A549 (cell line): ENCODE measurements at regions not wholly inside any gene's neighbourhood (a gene's known extent, or its start where the extent isn't known, plus 50 kb on each side); places are given as distances from the start of the nearest gene placed in this dataset.

Experiments used
- ATAC-seq, 2 experiments: fragments of 200-7000 bp in 1 of 2; fragments of >200 bp in 1 of 2; cut with Nextera tagmentation in 1 of 2; cut with Tn5 transposase in 1 of 2; 3 replicates each; pipeline versions ENCODE4 v1.8.0 to v1.9.1; 2018 to 2020; ENCODE audit warnings: mild to moderate bottlenecking in 1 of 2, moderate library complexity in 1 of 2
- CTCF ChIA-PET: fragments of 300-600 bp; sonication (Branson Sonifier 250); formaldehyde crosslinking; extraction: SDS; loops from one replicate; lab custom pipeline; 2021; ENCODE audit warnings: antibody characterized with exemption, inconsistent platforms; lab: Yijun Ruan, JAX
- POLR2A ChIA-PET: fragments of 350-600 bp; formaldehyde crosslinking; extraction: SDS; loops from one replicate; lab custom pipeline; 2021; ENCODE audit warnings: antibody characterized with exemption, inconsistent platforms; lab: Yijun Ruan, JAX
- DNase-seq, 2 experiments: peaks; one replicate each; pipeline versions ENCODE4 v3.0.0 to v3.0.0-alpha.2; 2011 to 2016; ENCODE audit warnings: low read depth in 1 of 2, low spot score in 1 of 2
- FAIRE-seq: peaks from 2 replicates; lab custom pipeline; 2011; peaks lifted over from hg19 to GRCh38; lab: Jason Lieb, UNC
- H3K27ac ChIP-seq, 2 experiments: fragments of >200 bp; sonication (Bioruptor Twin); formaldehyde crosslinking; 3 replicates each; pipeline ENCODE4 v1.5.1; 2016 to 2017
- H3K4me1 ChIP-seq: fragments of >200 bp; sonication (Bioruptor Twin); formaldehyde crosslinking; 3 replicates; pipeline ENCODE4 v1.6.1; 2016
- H3K4me2 ChIP-seq: fragments of >200 bp; sonication (Bioruptor Twin); formaldehyde crosslinking; 3 replicates; pipeline ENCODE4 v1.6.1; 2016
- H3K4me3 ChIP-seq: fragments of >200 bp; sonication (Bioruptor Twin); formaldehyde crosslinking; 3 replicates; pipeline ENCODE4 v1.5.1; 2016
- H3K9me3 ChIP-seq: fragments of >200 bp; sonication (Bioruptor Twin); formaldehyde crosslinking; 3 replicates; pipeline ENCODE4 v1.6.1; 2016
- CBX2 ChIP-seq: fragments of 200-600 bp; sonication (generic); IDR thresholded peaks from 2 replicates; pipeline ENCODE4 v1.6.1; 2016; ENCODE audit warnings: low read depth, mild to moderate bottlenecking, borderline replicate concordance
- CHD2 ChIP-seq: fragments of 150-350 bp; IDR thresholded peaks from 2 replicates; pipeline ENCODE4 v1.6.1; 2014; ENCODE audit warnings: low read length; ENCODE audit not compliant: partially characterized antibody
- FOSB ChIP-seq: fragments of 250-450 bp; sonication (Bioruptor Pico); IDR thresholded peaks from 2 replicates; pipeline ENCODE4 v1.5.0; 2020; ENCODE audit warnings: mild to moderate bottlenecking, moderate library complexity
- FOXS1 ChIP-seq: fragments of 250-450 bp; sonication (Bioruptor Pico); IDR thresholded peaks from 2 replicates; pipeline ENCODE4 v1.5.0; 2020; ENCODE audit warnings: mild to moderate bottlenecking, moderate library complexity
- GATA3 ChIP-seq: IDR thresholded peaks from 2 replicates; pipeline ENCODE4 v1.6.1; 2012; ENCODE audit warnings: borderline replicate concordance
- HDAC2 ChIP-seq: fragments of 200-600 bp; sonication (generic); IDR thresholded peaks from 2 replicates; pipeline ENCODE4 v1.6.1; 2016
- HOXA7 ChIP-seq: fragments of 250-450 bp; sonication (Bioruptor Pico); IDR thresholded peaks from 2 replicates; pipeline ENCODE4 v1.5.0; 2020; ENCODE audit warnings: mild to moderate bottlenecking, moderate library complexity
- HOXB13 ChIP-seq: fragments of 250-450 bp; sonication (Bioruptor Pico); IDR thresholded peaks from 2 replicates; pipeline ENCODE4 v1.5.0; 2020; ENCODE audit warnings: low read depth, mild to moderate bottlenecking, moderate library complexity
- NPAS2 ChIP-seq: fragments of 250-450 bp; sonication (Bioruptor Pico); IDR thresholded peaks from 2 replicates; pipeline ENCODE4 v1.8.0; 2022; ENCODE audit warnings: mild to moderate bottlenecking, moderate library complexity, borderline replicate concordance
- TP53 ChIP-seq: fragments of 250-450 bp; sonication (Bioruptor Pico); IDR thresholded peaks from 2 replicates; pipeline ENCODE4 v1.5.0; 2021; ENCODE audit warnings: mild to moderate bottlenecking, moderate library complexity
- ZNF302 ChIP-seq: fragments of 250-450 bp; sonication (Bioruptor Pico); IDR thresholded peaks from 2 replicates; pipeline ENCODE4 v1.9.0; 2021; ENCODE audit warnings: inconsistent platforms, mild to moderate bottlenecking, moderate library complexity
- ZSCAN20 ChIP-seq: fragments of 250-450 bp; sonication (Bioruptor Pico); IDR thresholded peaks from 2 replicates; pipeline ENCODE4 v1.8.0; 2022; ENCODE audit warnings: mild to moderate bottlenecking, moderate library complexity
- WGBS: methylation state at CpG from one replicate; pipeline ENCODE4 v1.1.6; 2017; ENCODE audit errors: missing lambda C conversion rate; 5-methylcytosine and 5-hydroxymethylcytosine counted together
- TF ChIP-seq, protein P1 (sequence below): fragments of 450-650 bp; IDR thresholded peaks from 2 replicates; pipeline ENCODE4 v1.6.1; 2014; ENCODE audit warnings: antibody characterized with exemption
- TF ChIP-seq, protein P2 (sequence below): fragments of 200-600 bp; sonication (generic); IDR thresholded peaks from 2 replicates; pipeline ENCODE4 v1.6.1; 2016; ENCODE audit warnings: antibody characterized with exemption, mild to moderate bottlenecking, moderate library complexity
- TF ChIP-seq, protein P3 (sequence below): IDR thresholded peaks from 2 replicates; pipeline ENCODE4 v1.6.1; 2012; ENCODE audit warnings: low read depth, borderline replicate concordance
- TF ChIP-seq, protein P4 (sequence below): IDR thresholded peaks from 2 replicates; pipeline ENCODE4 v1.6.1; 2012
- TF ChIP-seq, protein P5 (sequence below): fragments of 150-350 bp; IDR thresholded peaks from 2 replicates; pipeline ENCODE4 v1.6.1; 2014; ENCODE audit warnings: low read depth, mild to moderate bottlenecking, low read length
- TF ChIP-seq, protein P6 (sequence below): fragments of >200 bp; sonication (Bioruptor Twin); formaldehyde crosslinking; IDR thresholded peaks from 3 replicates; pipeline ENCODE4 v1.5.1; 2016

DNA sequence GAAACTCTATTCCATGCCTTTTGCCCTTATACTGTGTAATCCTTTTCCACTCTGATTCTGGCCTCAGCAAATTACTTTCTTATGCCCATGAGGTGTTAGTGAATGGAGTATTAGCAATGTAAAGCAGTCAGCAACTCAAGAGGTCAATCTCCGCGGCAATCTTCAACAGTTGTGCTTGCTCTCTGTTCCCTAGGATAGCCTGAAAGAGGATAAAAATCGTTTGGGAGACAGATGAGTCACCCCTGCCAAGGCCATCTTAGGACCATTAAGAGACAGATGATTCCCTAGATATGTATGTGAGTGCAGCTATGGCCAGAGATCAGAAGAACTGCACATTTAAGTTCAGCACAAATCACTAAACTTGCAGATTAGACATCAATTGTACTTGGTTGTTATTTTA lies 1145.8 kb downstream of the GALC start:
- FAIRE-seq (no peak), ATAC-seq (no peak), DNase-seq (no peak)
- Histone ChIP-seq H3K4me2 (no peak overlapping the region), H3K4me1 (no peaks in the 10 kb centered on the region), H3K4me3 (no peak overlapping the region), H3K27ac (no peak overlapping the region), H3K9me3 (no peaks in the 10 kb centered on the region)
- TF ChIP-seq HOXA7 (CRISPR knock-in tag) (no peak), HOXB13 (no peak), GATA3 (no peak), FOSB (no peak)
- POLR2A ChIA-PET, result no interaction called here
- WGBS, result 51% methylated on average over 3 of the region's 3 CpGs
- CTCF ChIA-PET, result no interaction called here

DNA sequence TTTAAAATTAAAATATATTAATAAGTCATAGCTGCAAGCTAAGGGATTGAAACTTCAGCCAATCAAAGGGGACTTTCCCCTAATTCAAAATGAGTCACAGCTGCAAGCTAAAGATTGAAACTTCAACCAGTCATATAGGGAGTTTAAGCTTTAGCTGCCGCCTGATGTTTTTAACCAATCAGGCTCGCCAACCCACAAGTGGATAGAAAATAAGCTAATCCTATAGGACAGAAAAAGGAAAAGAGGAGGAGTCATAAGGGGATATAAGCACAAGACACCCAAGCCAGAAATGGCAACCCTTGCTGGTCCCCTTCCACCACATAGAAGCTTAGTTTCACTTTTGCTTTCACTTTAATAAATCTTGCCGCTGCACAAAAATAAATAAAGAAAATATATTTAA lies 1154.6 kb downstream of the GALC start:
- CTCF ChIA-PET, result no interaction called here
- POLR2A ChIA-PET, result no interaction called here
- DNase-seq, result peak in 1 of 2 experiments; percentile 12
- TF ChIP-seq FOXS1 (no peak), ZSCAN20 (CRISPR knock-in tag) (no peak), HDAC2 (no peak)
- TF ChIP-seq, protein P1, sequence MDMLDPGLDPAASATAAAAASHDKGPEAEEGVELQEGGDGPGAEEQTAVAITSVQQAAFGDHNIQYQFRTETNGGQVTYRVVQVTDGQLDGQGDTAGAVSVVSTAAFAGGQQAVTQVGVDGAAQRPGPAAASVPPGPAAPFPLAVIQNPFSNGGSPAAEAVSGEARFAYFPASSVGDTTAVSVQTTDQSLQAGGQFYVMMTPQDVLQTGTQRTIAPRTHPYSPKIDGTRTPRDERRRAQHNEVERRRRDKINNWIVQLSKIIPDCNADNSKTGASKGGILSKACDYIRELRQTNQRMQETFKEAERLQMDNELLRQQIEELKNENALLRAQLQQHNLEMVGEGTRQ, result no peak
- TF ChIP-seq, protein P2, sequence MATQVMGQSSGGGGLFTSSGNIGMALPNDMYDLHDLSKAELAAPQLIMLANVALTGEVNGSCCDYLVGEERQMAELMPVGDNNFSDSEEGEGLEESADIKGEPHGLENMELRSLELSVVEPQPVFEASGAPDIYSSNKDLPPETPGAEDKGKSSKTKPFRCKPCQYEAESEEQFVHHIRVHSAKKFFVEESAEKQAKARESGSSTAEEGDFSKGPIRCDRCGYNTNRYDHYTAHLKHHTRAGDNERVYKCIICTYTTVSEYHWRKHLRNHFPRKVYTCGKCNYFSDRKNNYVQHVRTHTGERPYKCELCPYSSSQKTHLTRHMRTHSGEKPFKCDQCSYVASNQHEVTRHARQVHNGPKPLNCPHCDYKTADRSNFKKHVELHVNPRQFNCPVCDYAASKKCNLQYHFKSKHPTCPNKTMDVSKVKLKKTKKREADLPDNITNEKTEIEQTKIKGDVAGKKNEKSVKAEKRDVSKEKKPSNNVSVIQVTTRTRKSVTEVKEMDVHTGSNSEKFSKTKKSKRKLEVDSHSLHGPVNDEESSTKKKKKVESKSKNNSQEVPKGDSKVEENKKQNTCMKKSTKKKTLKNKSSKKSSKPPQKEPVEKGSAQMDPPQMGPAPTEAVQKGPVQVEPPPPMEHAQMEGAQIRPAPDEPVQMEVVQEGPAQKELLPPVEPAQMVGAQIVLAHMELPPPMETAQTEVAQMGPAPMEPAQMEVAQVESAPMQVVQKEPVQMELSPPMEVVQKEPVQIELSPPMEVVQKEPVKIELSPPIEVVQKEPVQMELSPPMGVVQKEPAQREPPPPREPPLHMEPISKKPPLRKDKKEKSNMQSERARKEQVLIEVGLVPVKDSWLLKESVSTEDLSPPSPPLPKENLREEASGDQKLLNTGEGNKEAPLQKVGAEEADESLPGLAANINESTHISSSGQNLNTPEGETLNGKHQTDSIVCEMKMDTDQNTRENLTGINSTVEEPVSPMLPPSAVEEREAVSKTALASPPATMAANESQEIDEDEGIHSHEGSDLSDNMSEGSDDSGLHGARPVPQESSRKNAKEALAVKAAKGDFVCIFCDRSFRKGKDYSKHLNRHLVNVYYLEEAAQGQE, result no peak
- TF ChIP-seq, all 56 proteins: peak for 0
- WGBS, result 34% methylated on average over 3 of the region's 3 CpGs
- Histone ChIP-seq H3K4me2 (no peak overlapping the region), H3K9me3 (no peaks in the 10 kb centered on the region), H3K4me1 (no peaks in the 10 kb centered on the region), H3K27ac (no peak overlapping the region), H3K4me3 (no peak overlapping the region)
- ATAC-seq (no peak), FAIRE-seq (no peak)

DNA sequence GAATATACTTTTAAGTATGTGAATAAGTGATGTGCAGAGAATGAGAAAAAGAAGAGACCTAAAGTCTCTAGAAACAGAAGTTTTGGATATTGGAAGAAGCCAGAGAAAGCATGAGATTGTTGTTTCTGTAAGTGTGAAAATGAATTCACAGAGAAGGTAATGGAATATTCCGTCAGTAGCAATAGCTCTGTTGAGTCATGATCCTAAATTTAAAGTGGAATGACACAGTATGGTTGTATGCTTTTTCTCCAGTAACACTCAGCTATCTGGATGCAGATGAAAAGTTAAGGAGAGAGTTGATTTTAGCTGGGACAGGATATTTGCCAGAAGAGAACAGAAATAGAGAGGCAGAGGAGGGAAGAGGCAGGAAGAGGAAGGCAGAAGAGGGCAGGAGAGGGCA lies 1166.3 kb downstream of the GALC start:
- no peak for TF ChIP-seq NPAS2
- no peak for TF ChIP-seq CBX2
- TF ChIP-seq, protein P3, sequence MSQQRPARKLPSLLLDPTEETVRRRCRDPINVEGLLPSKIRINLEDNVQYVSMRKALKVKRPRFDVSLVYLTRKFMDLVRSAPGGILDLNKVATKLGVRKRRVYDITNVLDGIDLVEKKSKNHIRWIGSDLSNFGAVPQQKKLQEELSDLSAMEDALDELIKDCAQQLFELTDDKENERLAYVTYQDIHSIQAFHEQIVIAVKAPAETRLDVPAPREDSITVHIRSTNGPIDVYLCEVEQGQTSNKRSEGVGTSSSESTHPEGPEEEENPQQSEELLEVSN, result no peak
- TF ChIP-seq, protein P1, result no peak
- TF ChIP-seq, protein P4, sequence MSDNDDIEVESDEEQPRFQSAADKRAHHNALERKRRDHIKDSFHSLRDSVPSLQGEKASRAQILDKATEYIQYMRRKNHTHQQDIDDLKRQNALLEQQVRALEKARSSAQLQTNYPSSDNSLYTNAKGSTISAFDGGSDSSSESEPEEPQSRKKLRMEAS, result no peak
- TF ChIP-seq, protein P5, sequence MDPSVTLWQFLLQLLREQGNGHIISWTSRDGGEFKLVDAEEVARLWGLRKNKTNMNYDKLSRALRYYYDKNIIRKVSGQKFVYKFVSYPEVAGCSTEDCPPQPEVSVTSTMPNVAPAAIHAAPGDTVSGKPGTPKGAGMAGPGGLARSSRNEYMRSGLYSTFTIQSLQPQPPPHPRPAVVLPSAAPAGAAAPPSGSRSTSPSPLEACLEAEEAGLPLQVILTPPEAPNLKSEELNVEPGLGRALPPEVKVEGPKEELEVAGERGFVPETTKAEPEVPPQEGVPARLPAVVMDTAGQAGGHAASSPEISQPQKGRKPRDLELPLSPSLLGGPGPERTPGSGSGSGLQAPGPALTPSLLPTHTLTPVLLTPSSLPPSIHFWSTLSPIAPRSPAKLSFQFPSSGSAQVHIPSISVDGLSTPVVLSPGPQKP, result no peak
- no peak for TF ChIP-seq CHD2
- TF ChIP-seq TP53 (CRISPR knock-in tag), result no peak
- TF ChIP-seq, protein P6, sequence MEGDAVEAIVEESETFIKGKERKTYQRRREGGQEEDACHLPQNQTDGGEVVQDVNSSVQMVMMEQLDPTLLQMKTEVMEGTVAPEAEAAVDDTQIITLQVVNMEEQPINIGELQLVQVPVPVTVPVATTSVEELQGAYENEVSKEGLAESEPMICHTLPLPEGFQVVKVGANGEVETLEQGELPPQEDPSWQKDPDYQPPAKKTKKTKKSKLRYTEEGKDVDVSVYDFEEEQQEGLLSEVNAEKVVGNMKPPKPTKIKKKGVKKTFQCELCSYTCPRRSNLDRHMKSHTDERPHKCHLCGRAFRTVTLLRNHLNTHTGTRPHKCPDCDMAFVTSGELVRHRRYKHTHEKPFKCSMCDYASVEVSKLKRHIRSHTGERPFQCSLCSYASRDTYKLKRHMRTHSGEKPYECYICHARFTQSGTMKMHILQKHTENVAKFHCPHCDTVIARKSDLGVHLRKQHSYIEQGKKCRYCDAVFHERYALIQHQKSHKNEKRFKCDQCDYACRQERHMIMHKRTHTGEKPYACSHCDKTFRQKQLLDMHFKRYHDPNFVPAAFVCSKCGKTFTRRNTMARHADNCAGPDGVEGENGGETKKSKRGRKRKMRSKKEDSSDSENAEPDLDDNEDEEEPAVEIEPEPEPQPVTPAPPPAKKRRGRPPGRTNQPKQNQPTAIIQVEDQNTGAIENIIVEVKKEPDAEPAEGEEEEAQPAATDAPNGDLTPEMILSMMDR, result no peak
- no peak for TF ChIP-seq ZNF302
- TF ChIP-seq, all 56 proteins: peak for 0
- no peak overlapping the region for H3K4me3 ChIP-seq
- no peak overlapping the region for H3K27ac ChIP-seq
- CTCF ChIA-PET, result no interaction called here
- WGBS, result 0% methylated on average over 1 of the region's 1 CpG
- POLR2A ChIA-PET, result no interaction called here
- H3K9me3 ChIP-seq, result no peaks in the 10 kb centered on the region
- ATAC-seq (no peak), FAIRE-seq (no peak), DNase-seq (no peak)
- H3K4me1 ChIP-seq, result no peaks in the 10 kb centered on the region
- H3K4me2 ChIP-seq, result no peak overlapping the region
